Fibroblast of peridontal ligament (primary cell): ENCODE measurements at regions not wholly inside any gene's neighbourhood (a gene's known extent, or its start where the extent isn't known, plus 50 kb on each side); places are given as distances from the start of the nearest gene placed in this dataset.
"Not testable (repeated sequence)": the region's sequence is repeated elsewhere in the genome, so short reads cannot be mapped to it uniquely, and the experiment has no call there.

ENCODE experiments used
- DNase-seq: peaks from one replicate; pipeline ENCODE4 v3.0.0-alpha.2; 2010; ENCODE audit errors: extremely low read depth

DNA sequence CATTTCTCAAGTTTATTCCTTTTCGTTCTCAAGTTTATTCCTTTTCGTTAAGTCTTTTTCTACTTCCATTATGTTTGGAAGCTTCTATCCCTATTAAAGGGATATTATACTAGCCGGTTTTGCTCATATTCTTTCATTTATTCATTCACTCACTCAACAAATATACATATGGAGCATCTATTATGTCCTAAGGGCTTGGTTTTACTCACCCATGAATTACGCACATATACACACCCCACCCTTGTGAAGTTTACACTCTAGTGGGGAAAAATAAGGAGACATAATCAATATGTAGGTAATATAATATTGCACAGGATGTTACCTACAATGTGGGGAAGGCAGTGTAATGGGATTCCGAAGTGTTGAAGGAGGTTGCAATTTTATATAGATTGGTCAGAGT lies 90.5 kb downstream of the ACTL7B start:
- no peak for DNase-seq

DNA sequence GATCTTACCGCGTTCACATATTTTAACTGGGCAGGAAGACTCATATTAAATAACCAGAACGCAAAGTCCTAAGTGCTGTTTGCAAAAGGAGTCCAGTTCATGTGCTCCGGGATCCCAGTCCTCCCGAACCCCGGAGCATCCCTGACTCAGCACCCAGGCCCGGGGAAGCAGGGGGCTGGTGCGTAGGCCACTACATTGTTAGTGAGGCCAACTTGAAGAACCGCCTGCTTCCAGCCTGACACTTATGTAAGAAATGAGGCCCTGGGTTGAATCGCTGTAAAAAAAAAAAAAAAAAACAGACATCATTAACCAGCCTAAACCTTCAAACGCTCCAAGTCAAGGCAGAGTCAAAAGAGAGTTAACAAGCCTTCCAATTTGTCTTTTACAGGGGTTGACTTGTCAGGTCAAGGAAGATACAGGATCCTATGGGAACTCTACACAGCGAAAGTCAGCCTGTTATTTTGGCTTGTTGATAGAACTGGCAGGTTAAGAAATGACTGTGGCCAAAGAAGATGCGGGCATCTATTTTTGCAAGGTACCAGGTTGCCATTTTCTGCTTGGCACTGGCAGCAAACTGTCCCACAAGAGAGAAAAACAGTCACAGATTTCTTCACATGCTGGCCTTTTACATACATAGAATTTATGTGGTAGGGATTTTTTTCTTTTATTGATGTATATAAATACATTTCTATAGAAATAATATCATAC lies 93.3 kb downstream of the ACTL7B start:
- no peak for DNase-seq

DNA sequence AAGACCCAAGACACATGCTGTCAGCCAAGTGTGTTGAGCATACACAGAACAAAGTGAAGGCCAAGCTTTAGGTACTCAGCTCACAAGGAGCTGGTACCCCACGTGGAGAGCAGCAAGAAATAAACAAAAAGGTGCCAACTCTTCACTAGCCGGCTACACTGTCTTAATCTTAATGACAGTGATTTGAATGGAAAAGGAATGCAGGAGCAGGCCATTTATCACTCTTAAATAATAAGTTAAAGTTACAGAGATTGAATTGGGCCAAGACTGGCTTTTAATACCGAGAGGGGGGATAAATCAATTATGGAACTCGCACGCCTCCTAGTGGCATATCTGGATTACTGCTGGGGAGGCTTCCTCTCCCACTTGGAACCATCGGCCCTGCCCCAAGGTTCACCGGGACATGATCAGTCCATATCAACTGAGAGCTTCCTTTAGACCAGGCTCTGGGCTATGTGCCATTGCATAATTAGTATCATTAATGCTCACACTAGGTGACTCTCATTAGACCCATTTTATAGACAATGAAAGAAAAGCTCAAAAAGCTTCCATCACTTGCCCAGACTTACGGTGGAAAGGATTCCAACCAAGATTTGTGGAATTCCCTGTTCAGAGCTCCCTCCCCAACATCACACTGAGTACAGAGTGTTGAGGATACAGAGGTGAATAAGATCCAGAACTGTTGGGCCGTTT lies 94.0 kb downstream of the ACTL7B start:
- peak; percentile 80 for DNase-seq

DNA sequence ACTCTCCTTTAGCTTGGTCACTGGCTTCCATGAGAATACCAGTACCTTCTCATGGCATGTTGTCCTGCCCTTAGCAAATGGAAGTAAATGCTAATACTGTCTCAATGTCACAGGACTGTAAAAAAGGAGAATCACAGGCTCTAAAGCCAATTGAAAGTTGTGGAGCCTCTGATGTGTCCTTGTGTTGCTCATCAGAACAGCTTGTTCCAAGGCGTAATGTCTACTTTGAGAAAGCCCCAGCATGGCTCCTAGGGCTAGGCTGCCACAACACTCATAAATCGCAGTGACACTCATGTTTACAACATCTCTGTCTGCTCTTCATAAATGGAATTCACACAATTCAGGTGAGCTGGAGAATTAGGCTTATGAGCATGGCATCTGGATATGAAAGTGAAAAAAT lies 94.9 kb downstream of the ACTL7B start:
- no peak for DNase-seq

DNA sequence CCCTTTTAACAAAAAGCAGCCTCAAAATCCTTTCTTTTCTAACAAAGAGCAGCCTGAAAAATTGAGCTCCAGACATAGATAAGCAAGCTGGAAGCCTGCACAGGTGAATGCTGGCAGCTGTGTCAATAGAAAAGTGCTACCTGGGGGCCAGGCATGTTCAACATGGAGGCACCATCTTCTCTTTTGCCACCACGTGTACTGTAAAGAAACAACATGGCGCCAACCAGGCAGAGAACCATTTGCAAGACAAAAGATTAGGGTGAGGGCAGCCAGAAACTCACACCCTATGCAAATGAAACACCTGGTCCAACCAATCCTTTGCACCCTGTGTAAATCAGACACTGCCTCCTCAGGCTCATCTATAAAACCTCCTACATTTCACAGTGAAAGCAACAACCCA lies 96.0 kb downstream of the ACTL7B start:
- no peak for DNase-seq

DNA sequence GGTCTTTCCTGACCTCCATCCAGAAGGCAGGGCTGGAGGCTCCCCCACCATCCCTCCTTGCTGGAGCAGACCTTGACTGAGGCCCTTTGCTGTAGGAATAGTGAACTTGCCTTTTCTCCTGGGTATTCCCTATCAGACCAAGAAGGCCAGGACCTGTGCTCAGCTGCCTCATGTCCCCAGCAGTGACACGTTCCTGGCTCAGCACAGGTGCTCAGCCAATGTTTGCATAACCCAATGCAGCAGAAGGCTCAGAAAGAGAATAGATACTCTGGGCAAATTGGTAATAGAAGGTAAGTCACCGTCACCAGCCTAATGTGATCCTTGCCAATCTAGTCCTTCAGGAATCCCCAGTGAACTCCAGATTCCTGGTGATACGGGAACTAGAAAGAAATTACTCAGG lies 96.4 kb downstream of the ACTL7B start:
- DNase-seq: no peak

DNA sequence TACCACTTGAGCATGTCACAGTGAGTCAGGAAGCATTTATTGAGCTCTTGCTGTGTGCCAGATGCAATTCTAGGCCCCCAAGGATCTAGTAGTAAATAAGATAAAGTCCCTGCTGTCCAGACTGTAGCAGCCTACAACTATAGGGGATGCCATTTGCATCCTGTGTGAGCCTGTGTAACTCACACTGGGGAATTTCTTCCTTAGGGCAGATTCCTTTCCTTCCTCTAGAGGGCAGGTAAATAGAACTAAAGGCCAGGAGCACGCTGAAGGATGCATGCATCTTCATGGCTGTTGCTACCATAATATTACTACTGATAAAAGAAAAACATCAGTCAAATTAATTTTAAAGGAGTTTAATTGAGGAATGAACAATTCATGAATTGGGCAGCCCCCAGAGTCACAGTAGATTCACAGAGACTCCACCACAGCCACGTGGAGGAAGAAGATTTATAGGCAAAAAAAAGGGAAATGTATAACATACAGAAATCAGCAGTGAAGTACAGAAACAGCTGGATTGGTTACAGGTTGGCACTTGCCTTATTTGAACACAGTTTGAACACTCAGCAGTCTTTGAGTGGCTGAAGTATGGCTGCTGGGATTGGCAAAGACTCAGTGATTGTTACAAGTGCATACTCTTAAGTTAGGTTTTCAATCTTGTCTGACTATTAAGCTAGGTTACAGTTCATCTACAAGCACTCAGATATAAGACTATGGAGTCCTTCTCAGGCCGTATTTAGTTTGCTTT lies 98.9 kb downstream of the ACTL7B start:
- DNase-seq: no peak

DNA sequence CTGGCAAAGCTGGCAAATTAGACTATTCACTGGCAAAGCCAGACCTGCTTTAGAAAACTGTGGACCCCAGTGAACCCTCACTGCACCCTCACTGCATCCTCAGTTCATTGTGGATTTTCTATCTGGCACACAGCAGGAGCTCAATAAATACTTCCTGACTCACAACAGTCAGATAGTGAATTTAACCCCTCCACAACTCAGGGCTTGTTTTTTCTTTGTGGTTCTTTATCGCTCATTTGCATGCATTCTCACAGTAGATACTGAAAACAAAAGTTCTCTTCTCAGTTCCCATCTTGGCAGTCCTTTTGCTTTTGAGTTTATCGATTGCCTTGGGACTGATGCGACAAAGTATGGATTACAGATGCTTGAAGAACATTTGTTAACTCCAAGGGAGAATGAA lies 99.8 kb downstream of the ACTL7B start:
- DNase-seq: no peak

DNA sequence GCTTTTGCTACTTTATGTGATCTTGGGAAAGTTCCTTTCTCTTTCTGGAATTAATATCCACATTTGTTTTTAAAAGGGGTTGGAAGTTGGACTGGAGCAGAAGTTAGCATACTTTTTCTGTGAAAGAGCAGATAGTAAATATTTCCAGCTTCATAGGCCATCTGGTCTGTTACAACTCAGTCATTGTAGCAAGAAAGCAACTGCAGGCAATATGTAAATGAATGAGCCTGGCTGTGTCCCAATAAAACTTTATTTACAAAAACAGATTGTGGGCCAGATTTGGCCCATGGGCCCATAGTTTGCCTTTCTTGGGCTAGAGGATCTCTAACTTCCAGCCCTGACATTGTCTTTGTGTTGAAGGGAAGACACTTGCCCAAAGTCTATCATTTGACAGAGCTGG lies 104.4 kb downstream of the ACTL7B start:
- DNase-seq: peak; percentile 71

DNA sequence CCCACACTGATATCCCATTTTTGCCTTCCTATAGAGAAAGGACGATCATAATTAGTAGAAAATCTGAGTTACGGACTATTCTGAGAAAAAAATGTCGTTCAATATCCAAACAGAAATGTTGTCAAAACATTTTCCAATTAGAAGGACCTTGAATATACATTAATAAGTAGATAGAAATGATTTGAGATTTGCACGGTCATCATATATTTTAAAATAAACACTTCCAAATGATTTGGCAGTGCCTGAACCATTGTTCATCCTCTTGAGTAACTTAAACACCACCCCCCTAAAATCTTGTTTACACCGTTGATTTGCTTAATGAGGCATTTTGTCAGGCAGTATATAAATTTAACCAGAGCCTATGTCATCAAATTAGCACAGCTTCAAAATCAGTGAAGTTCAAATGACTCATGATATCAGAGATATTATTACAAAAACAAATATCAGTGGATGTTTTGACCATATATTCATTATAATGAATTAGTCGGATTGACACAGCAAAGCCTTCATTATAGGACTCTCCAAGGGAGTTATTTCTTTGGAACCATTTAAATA lies 105.0 kb downstream of the ACTL7B start:
- DNase-seq: peak; percentile 9

DNA sequence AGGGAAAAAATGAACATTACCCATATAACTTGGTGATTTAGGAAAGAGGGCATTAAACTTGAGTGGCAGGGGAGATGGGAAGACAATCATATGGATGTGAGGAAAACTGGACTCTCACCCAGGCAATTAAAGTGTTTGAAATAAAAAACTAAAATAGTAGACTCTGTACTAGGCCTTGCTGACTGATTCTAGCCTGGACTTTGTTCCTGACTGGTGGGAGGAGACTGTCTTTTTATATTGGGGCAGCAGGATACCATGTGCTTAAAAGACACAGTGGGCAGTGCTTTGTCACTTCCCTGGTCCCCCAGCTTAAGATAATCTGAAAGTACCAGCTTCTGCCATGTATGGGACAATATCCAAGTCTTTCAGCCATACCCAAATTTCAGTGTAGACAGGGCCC lies 107.0 kb downstream of the ACTL7B start:
- no peak for DNase-seq

DNA sequence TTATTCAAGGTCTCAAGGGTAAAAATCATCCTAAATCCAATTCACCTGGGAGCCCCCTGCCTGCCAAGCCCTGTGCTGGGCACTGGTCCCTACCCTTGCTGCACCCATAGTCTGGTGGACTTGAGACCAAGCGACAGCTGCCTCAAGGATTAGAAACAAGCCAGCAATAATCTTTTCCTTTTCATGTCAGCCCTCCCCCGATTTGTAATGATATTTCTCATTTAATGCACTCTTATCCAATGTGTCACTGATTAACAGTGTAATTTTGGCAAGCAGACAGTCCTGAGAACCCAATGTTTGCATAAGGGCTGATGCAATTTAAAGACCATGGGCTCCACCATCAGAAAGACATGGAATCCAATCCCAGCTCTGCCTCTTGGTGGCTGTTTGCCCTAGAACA lies 108.9 kb downstream of the ACTL7B start:
- DNase-seq: peak; percentile 78

DNA sequence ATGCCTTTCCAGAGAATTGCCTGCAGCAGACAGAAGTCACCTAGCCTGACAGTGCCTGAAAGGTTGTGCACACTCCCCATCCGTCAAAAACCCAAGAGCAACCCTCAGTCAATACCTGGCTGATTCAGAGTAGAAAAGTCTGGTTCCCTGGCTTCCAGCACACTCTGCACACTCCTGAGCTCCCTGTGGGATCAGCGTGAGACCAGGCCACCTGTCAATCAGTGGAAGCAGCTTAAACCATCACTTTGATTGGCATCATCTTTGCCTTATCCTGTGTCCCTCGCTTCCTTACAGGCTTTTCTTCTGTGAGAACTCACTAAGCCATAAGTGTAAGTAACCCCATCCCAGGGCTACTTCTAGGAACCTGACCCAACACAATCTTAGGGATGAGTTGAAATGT lies 109.8 kb downstream of the ACTL7B start:
- no peak for DNase-seq

DNA sequence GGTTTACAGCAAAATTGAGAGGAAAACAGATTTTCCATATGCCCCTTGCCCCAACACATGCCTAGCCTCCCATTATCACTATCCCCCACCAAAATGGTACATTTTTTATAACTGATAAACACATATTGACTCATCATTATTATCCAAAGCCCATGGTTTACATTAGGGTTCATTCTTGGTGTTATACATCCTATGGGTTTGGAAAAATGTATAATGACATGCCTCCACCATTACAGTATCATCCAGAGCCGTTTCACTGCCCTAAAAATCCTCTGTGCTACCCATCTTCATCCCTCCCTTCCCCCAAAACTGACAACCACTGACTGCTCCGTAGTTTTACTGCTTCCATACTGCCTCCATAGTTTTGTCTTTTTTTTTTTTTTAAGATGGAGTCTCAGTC lies 111.1 kb downstream of the ACTL7B start:
- DNase-seq: no peak

DNA sequence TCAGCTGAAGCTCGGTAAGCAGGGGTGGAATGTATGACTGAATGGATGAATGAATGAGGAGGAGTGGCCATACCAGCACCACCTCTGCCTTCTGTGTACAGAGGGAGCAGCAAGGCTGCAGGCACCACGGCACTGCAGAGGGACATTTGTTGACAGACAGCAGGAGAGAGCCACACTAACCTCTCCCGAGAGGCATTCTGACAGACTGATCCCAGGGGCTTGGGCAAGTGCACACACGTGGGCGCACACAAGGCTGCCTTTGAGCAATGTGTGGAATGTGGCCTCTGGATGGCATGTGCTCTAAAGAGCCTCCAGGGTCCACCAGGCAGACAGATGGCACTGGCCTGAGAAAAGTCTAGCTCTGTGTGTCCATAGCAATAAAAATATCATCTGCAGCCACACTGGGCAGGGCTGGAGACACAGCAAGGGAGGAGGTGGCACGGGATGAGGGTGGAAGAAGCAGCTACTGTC lies 111.8 kb downstream of the ACTL7B start:
- DNase-seq: peak; percentile 15

DNA sequence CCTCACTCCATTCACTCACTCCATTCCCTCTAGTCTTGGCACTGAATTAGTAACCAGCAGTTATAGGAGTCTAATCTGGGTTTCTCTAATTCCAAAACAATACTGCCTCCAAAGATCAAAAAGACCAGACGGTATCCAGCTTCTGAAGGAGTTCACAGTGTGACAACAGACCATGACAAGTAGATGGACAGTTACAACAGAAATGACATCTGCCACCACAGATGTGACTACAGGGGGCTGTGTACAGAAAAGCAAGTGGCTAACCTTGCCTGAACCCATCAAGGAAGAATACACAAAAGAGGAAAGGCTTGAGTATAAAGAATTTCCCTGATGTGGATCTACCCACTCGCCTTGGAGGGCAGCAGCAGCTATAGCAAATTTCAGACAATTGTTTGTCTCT lies 112.4 kb downstream of the ACTL7B start:
- no peak for DNase-seq

DNA sequence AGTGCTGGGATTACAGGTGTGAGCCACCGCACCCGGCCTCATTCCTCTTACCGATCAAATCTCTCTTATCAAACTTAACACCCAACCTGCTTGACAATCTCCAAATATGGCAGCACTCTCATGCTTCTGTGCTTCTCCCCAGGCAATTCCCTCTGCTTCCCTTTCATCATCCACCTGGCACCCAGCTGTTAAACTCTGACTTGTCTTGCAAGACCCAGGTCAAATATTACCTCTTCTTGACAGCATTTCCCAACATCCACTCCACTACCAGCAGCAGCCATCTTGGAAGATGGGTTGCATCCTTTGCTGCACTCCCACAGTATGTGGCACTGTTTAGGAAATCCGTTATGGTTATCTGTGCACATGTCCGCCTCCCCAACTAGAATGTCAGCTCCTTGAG lies 113.6 kb downstream of the ACTL7B start:
- DNase-seq: no peak

DNA sequence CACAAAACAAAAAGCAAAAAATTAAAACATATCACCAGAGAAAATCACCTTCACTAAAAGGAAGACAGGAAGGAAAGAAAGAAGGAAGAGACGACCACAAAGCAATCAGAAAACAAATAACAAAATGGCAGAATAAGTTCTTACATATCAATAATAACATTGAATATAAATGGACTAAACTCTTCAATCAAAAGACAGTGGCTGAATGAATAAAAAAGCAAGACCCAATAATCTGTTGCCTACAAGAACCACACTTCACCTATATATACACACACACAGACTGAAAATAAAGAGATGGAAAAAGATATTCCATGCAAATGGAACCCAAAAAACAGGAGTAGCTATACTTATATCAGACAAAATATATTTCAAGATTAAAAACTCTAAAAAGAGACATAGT lies 124.5 kb downstream of the ACTL7B start:
- DNase-seq: not testable (repeated sequence)

DNA sequence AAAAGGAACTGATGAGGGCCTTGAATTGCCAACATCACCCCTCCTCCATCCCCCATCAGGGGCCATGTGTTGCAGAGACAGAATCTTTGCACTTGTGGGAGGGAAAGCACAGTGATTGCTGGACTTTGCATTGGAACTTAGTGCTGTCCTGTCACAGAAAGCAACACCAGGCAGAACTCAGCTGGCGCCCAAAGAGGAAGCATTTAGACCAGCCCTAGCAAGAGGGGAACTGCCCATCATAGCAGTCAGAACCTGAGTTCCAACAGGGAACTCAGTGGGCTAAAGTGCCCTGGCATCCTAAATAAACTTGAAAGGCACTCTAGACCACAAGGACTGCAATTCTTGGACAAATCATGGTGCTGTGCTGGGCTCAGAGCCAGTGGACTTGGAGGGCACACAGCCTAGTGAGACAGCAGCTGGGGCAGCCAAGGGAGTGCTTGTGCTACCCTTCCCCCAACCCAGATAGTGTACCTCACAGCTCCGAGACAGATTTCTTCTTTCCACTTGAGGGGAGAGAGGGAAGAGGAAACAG lies 128.1 kb downstream of the ACTL7B start:
- DNase-seq: peak; percentile 49

DNA sequence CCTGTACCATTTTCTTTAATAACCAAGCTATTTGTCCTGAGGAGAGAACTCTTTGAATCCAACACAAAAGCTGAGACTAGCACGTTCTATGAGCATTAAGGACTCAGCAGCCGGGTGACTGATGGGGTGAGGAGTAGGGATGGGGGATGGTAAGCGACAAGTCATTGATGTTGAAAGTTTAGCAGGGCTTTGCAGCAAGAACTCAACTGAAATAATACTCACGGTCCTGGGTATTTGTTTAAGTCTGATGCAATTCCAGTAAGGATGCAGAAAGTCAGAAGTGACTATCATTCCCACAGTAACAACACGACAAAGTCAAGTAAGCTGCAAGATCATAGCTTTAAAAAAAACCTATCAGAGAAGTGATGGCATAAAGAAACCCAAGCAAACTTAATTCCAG lies 131.1 kb downstream of the ACTL7B start:
- peak; percentile 62 for DNase-seq

DNA sequence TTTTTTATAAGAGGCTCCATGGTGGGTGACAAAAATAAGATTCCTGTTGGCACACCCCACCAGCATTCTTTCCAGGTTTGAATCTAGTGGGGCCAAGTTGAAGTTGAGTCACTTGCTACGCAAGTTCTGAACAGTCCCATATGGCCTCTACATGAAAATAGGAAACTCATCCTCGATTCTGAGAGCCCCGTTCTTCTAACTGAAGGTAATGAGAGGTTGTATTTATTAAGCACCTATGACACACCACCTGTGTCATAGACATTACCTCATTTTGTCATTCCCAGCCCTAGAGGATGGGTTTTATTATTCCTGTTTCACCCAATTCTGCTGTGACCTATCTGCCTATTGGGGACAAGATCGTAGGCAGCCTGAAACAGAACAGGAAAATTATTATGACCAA lies 131.7 kb downstream of the ACTL7B start:
- DNase-seq: no peak

DNA sequence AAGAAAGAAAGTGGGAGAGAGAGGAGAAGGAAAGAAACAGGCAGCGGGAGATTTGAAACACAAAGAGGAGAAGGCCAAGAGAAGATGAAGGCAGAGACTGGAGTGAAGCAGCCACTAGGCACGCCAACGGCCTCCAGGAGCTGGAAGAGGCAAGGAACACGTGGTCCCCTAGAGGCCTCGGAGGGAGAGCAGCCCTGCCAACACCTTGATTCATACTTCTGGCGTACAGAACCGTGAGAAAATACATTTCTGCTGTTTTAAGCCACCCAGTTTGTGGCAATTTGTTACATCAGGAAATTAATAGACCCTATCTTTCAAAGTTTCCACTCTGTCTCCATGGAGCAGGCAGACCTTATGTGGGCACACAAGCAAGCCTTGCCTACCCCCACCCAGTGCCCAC lies 133.4 kb downstream of the ACTL7B start:
- DNase-seq: no peak
